Iris pigment epithelial cell (primary cell): ENCODE measurements at regions not wholly inside any gene's neighbourhood (a gene's known extent, or its start where the extent isn't known, plus 50 kb on each side); places are given as distances from the start of the nearest gene placed in this dataset.

Source experiments
- DNase-seq: peaks from one replicate; pipeline ENCODE4 v3.0.0-alpha.2; 2011; ENCODE audit warnings: low read depth

- no peak for DNase-seq
Observed at GRCh38 chr18:78908462-78909260, 71.0 kb upstream of the SALL3 start.

DNA sequence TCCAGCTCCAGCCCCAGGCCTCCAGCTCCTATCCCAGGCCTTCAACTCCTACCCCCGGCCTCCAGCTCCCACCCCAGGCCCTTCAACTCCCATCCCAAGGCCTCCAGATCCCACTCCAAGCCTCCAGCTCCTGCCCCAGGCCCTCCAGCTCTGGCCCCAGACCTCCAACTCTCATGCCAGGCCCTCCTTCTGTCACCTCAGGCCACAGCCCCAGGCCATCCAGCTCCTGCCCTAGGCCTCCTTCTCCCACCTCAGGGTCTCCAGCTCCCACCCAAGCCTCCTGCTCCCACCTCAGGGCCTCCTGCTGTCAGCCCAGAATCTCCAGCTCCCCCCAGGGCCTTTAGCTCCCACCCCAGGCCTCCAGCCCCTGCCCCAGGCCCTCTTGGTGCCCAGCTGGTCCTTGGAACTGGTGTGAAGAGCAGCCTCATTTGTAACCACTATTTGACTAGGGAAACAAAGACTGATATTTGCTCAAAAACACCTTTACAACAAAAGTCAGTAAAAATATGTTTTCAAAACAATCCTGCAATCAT lies 67.8 kb upstream of the SALL3 start:
- no peak for DNase-seq

DNA sequence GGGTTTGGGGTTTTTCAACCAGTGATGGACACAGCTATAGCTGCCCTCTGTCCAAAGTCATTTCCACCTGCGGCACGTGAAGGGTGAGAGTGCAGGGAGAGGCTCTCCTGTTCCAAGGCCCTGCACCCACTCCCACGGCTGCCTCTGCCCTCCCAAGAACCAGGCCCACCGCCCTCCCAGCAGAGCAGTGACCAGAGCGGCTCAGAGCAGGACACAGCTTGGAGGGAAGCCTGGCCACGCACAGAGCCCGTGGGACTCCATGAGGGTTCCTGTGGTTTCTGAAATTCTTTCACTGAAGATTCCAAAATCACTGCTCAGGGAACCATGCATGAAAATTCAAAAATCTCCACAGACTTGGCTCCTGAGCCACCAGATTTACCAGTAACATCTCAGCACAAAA lies 67.3 kb upstream of the SALL3 start:
- DNase-seq = no peak

GRCh38 chr18:78912844-78913243 lies 66.8 kb upstream of the SALL3 start:
- no peak for DNase-seq

DNA sequence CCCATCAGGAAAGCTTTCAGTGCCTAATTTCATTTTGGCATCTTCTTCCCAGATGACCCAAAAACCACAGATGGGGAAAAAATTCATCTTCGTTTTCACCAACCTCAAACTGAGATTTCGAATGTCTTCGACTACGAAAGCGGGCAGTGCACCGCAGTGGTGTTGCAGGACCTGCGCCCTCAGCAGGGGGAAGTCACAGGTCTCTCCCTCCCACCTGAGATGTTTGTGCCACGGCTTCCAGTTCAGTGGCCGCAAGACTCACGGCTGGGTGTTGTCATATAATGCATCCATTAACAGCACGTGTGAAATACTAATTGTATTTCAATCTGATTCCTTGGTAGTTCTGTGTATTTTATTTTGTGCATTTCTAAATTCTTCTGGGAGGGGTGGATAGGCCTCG lies 66.2 kb upstream of the SALL3 start:
- DNase-seq = no peak

- no peak for DNase-seq
Observed at GRCh38 chr18:78913830-78914231, 65.8 kb upstream of the SALL3 start.

GRCh38 chr18:78914249-78914935 lies 65.2 kb upstream of the SALL3 start:
- DNase-seq = no peak

- no peak for DNase-seq
Observed at GRCh38 chr18:78915446-78916008, 64.1 kb upstream of the SALL3 start.

GRCh38 chr18:78918707-78919106 lies 60.9 kb upstream of the SALL3 start:
- DNase-seq = no peak

DNA sequence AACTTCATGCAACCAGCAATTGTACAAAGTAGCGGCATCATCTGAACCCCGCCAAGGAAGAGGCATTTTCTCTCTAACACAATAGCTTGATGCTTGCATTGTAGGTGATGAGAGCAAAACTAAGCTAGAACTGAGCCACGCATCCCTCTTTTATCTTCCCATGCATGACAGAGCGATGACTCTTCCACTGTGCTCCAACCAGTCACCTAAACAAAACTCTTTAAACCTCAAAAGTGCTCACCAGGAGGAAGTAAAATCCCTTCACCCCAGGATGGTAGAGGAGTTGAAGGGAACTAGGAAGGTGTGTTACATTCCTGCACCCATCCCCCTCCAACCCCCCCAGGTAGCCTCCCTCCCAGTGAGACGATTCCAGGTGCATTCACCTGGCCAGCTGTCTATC lies 59.7 kb upstream of the SALL3 start:
- DNase-seq = no peak

GRCh38 chr18:78920456-78921138 lies 59.0 kb upstream of the SALL3 start:
- DNase-seq = no peak

DNA sequence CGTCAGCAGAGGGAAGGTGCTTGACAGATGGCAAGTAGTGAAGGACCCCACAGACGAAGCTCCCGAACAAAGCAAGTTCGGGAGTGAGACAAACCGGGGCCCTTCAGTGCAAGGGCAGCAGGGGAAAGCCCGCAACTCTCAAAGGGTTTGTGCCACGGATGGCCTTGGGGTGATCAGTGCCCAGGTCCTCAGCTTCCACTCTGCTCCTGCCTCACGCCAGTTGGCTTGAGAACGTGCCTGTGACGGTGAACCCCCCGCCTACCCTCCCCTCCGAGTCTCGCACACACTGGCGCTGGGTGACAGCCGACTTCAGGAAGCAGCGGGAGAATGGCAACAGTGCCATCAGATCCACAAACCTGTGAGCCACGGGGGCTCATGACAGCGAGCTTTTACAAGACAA lies 56.8 kb upstream of the SALL3 start:
- no peak for DNase-seq

GRCh38 chr18:78924301-78924700 lies 55.3 kb upstream of the SALL3 start:
- no peak for DNase-seq

- DNase-seq = no peak
Observed at GRCh38 chr18:78924786-78925540, 54.7 kb upstream of the SALL3 start.

DNA sequence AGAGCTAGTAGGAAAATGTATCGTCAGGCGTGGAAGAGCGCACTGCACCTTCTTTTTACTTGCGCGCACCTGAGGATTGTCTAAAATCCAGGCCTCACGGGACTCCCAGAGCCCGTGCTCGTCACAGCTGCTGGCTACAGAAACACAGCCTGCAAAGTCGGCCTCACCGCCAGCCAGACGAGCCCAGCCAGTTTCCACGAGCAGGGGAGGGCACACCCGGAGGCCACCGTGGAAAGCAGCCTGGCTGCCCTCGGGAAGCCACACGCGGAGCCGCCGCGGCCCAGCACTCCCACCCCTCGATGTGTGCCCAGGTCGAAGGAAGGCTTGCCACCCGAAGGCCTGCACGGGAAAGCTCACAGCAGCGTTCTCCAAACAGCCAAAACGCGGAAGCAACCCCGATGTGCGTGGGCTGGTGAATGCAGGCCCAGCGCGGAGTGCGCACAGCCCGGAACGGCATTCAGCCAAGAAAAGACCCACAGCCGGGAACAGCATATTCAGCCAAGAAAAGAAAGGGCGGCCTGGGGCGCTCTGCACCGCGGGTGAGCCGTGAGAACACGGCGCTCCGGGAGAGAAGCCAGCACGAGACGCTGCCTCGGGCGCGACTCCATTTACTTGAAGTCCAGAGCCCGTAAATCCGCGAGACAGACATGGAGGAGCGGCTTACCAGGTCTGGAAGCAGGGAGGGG lies 53.9 kb upstream of the SALL3 start:
- no peak for DNase-seq

DNA sequence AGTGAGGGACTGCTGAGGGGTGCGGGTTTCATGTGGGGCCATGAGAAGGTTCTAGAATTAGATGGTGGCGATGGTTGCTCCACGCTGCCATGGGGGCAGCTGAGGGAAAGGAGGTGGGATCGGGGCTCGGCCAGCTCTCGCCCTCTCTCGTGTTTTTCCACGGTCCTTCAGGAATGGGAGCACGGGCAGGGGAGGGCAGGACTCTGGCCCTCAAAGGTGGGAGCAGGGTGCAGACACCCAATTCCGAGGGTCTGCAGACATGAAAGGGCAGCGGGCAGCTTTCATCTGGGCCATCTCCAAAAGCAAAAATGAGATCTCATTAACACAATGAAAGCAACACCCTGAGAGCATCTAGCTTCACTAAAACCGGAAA lies 53.4 kb upstream of the SALL3 start:
- DNase-seq = no peak

DNA sequence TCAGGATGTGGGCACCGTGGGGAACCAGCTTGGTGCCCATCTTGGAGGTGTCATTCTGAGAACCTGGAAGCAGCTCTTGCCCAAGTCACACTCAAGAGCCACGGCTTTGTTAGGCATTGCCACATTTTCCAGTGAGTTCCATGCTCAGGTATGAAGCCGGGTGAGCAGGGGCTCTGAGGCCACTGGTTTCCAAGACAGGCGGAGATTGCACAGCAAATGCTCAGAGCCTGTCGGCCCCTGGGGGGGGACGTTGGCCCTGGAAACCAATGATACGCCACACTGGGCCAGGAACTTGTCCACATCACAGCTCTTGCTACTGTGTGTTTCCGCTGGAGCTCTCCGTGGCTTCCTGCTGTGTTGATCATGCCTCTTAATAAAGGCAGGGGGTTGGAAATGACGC lies 52.5 kb upstream of the SALL3 start:
- DNase-seq = no peak

DNA sequence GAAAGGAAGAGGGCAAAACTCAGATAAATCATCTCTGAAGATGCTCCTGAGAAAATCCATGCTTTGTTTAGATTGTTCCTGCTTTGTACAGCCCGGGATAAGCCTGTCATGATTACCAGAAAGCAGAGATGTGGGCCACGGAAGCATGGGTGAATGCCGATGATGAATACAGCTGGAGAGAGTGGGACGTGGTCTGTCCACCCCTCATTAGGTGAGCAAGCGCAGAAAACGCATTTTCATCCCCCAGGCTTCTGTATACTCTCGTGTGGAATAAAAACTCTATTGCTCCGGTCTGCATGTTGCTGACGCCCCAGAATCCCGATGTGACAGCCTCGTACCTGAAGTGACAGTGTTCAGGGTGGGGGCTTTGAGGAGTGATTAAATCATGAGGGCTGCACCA lies 52.0 kb upstream of the SALL3 start:
- no peak for DNase-seq

DNA sequence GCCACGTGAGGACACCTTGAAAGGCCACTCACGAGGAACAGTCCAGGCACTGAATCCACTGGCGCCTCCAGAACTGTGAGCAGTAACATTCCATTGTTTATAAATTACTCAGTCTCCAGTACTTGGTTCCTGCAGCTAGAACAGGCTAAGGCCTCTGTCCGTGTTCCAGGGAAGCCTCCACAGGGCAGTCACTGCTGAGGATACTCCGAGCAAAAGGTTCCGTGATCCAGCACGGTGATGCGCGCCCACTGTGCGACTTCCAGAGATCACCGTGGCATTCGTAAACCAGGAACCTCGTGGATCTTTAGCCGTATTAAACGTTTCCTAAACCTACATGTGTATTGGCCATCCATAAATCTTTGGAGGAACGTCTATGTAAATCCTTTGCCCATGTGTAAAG lies 51.5 kb upstream of the SALL3 start:
- no peak for DNase-seq

GRCh38 chr18:78929516-78929915 lies 50.1 kb upstream of the SALL3 start:
- no peak for DNase-seq
